IPS DF 6.9 (cell line): ENCODE measurements at regions not wholly inside any gene's neighbourhood (a gene's known extent, or its start where the extent isn't known, plus 50 kb on each side); places are given as distances from the start of the nearest gene placed in this dataset.

Experiments
- DNase-seq: peaks from one replicate; pipeline ENCODE4 v3.0.0-alpha.2; 2013; ENCODE audit warnings: low read depth, low spot score
- H3K27ac ChIP-seq: one replicate; pipeline ENCODE4 v1.5.1; 2013; ENCODE audit warnings: low read length, control low read depth
- H3K27me3 ChIP-seq: 2 replicates; pipeline ENCODE4 v1.6.1; 2013; ENCODE audit warnings: mild to moderate bottlenecking, low read length; ENCODE audit not compliant: control insufficient read depth, insufficient read depth
- H3K36me3 ChIP-seq: 2 replicates; pipeline ENCODE4 v1.6.1; 2013; ENCODE audit warnings: low read length; ENCODE audit not compliant: control insufficient read depth, insufficient read depth
- H3K4me1 ChIP-seq: 2 replicates; pipeline ENCODE4 v1.6.1; 2013; ENCODE audit warnings: low read length; ENCODE audit not compliant: control insufficient read depth, insufficient read depth
- H3K4me3 ChIP-seq: 2 replicates; pipeline ENCODE4 v1.5.1; 2013; ENCODE audit warnings: mild to moderate bottlenecking, low read length
- H3K9me3 ChIP-seq: 2 replicates; pipeline ENCODE4 v1.6.1; 2013; ENCODE audit warnings: low read length, inconsistent platforms; ENCODE audit not compliant: control insufficient read depth, insufficient read depth
- WGBS: extraction: QIAGEN DNeasy Blood & Tissue Kit; methylation state at CpG from one replicate; pipeline ENCODE4 v1.1.7; 2013; ENCODE audit warnings: mixed read lengths, missing lambda C conversion rate; ENCODE audit not compliant: insufficient read length, insufficient coverage; 5-methylcytosine and 5-hydroxymethylcytosine counted together

- no CpG with 5 or more reads among the region's 1 CpG for whole genome bisulfite sequencing
Observed at GRCh38 chr13:89955773-89956172, 1391.7 kb upstream of the MIR17HG start.

GRCh38 chr13:89959074-89959473 lies 1388.4 kb upstream of the MIR17HG start:
- Histone ChIP-seq H3K9me3 (no peaks in the 10 kb centered on the region), H3K27ac (no peak overlapping the region), H3K4me1 (no peaks in the 10 kb centered on the region), H3K27me3 (no peaks in the 10 kb centered on the region), H3K4me3 (no peak overlapping the region), H3K36me3 (no peaks in the 10 kb centered on the region)
- no peak for DNase-seq
- no CpG with 5 or more reads among the region's 2 CpGs for WGBS

More at GRCh38 chr13:89955773-89956172, 1391.7 kb upstream of the MIR17HG start:
- Histone ChIP-seq H3K9me3 (no peaks in the 10 kb centered on the region), H3K27me3 (no peaks in the 10 kb centered on the region), H3K4me1 (no peaks in the 10 kb centered on the region), H3K4me3 (no peak overlapping the region), H3K36me3 (no peaks in the 10 kb centered on the region), H3K27ac (no peak overlapping the region)
- no peak for DNase-seq

- Histone ChIP-seq H3K4me3 (no peak overlapping the region), H3K36me3 (no peaks in the 10 kb centered on the region), H3K27me3 (no peaks in the 10 kb centered on the region), H3K27ac (no peak overlapping the region), H3K4me1 (no peaks in the 10 kb centered on the region), H3K9me3 (no peaks in the 10 kb centered on the region)
- no CpG with 5 or more reads among the region's 1 CpG for WGBS
- DNase-seq: no peak
Observed at GRCh38 chr13:89965252-89965651, 1382.2 kb upstream of the MIR17HG start.

- Histone ChIP-seq H3K4me1 (no peaks in the 10 kb centered on the region), H3K4me3 (no peak overlapping the region), H3K27me3 (no peaks in the 10 kb centered on the region), H3K27ac (no peak overlapping the region), H3K9me3 (no peaks in the 10 kb centered on the region), H3K36me3 (no peaks in the 10 kb centered on the region)
- WGBS: no CpG with 5 or more reads among the region's 5 CpGs
- DNase-seq: no peak
Observed at GRCh38 chr13:89966524-89966923, 1381.0 kb upstream of the MIR17HG start.

GRCh38 chr13:89967701-89968100 lies 1379.8 kb upstream of the MIR17HG start:
- no peak for DNase-seq
- Histone ChIP-seq H3K36me3 (no peaks in the 10 kb centered on the region), H3K27me3 (no peaks in the 10 kb centered on the region), H3K4me3 (no peak overlapping the region), H3K9me3 (no peaks in the 10 kb centered on the region), H3K27ac (no peak overlapping the region), H3K4me1 (no peaks in the 10 kb centered on the region)
- WGBS: no CpG with 5 or more reads among the region's 2 CpGs

- H3K27me3 ChIP-seq: no peaks in the 10 kb centered on the region
- no peaks in the 10 kb centered on the region for H3K9me3 ChIP-seq
- no peak overlapping the region for H3K4me3 ChIP-seq
- no CpG with 5 or more reads among the region's 2 CpGs for WGBS
- H3K36me3 ChIP-seq: no peaks in the 10 kb centered on the region
- DNase-seq: no peak
- no peaks in the 10 kb centered on the region for H3K4me1 ChIP-seq
- H3K27ac ChIP-seq: no peak overlapping the region
Observed at GRCh38 chr13:89968470-89968869, 1379.0 kb upstream of the MIR17HG start.

- no peak for DNase-seq
- Histone ChIP-seq H3K4me3 (no peak overlapping the region), H3K9me3 (no peaks in the 10 kb centered on the region), H3K27me3 (no peaks in the 10 kb centered on the region), H3K27ac (no peak overlapping the region), H3K4me1 (no peaks in the 10 kb centered on the region), H3K36me3 (no peaks in the 10 kb centered on the region)
- WGBS: no CpG with 5 or more reads among the region's 1 CpG
Observed at GRCh38 chr13:89970353-89970709, 1377.2 kb upstream of the MIR17HG start.

- no peak overlapping the region for H3K27ac ChIP-seq
- H3K4me3 ChIP-seq: no peak overlapping the region
- no peaks in the 10 kb centered on the region for H3K36me3 ChIP-seq
- WGBS: no CpG with 5 or more reads among the region's 3 CpGs
- no peak for DNase-seq
- no peaks in the 10 kb centered on the region for H3K27me3 ChIP-seq
- no peaks in the 10 kb centered on the region for H3K9me3 ChIP-seq
- H3K4me1 ChIP-seq: no peaks in the 10 kb centered on the region
Observed at GRCh38 chr13:89977203-89977602, 1370.3 kb upstream of the MIR17HG start.

GRCh38 chr13:89980896-89981295 lies 1366.6 kb upstream of the MIR17HG start:
- H3K27ac ChIP-seq: no peak overlapping the region
- no peak for DNase-seq
- no peaks in the 10 kb centered on the region for H3K27me3 ChIP-seq
- no peaks in the 10 kb centered on the region for H3K36me3 ChIP-seq
- H3K4me3 ChIP-seq: no peak overlapping the region
- no peaks in the 10 kb centered on the region for H3K4me1 ChIP-seq
- H3K9me3 ChIP-seq: no peaks in the 10 kb centered on the region

GRCh38 chr13:89982407-89983095 lies 1364.9 kb upstream of the MIR17HG start:
- H3K27me3 ChIP-seq: no peaks in the 10 kb centered on the region
- no peak overlapping the region for H3K4me3 ChIP-seq
- no peaks in the 10 kb centered on the region for H3K36me3 ChIP-seq
- WGBS: no CpG with 5 or more reads among the region's 5 CpGs
- no peaks in the 10 kb centered on the region for H3K4me1 ChIP-seq
- no peak overlapping the region for H3K27ac ChIP-seq
- no peaks in the 10 kb centered on the region for H3K9me3 ChIP-seq
- DNase-seq: no peak

- no peak overlapping the region for H3K4me3 ChIP-seq
- no peaks in the 10 kb centered on the region for H3K36me3 ChIP-seq
- H3K27me3 ChIP-seq: no peaks in the 10 kb centered on the region
- no peaks in the 10 kb centered on the region for H3K9me3 ChIP-seq
- no peak for DNase-seq
- no CpG with 5 or more reads among the region's 4 CpGs for WGBS
- no peaks in the 10 kb centered on the region for H3K4me1 ChIP-seq
- no peak overlapping the region for H3K27ac ChIP-seq
Observed at GRCh38 chr13:89988206-89988605, 1359.3 kb upstream of the MIR17HG start.
